ENCODE measurements at regions not wholly inside any gene's neighbourhood (a gene's known extent, or its start where the extent isn't known, plus 50 kb on each side); places are given as distances from the start of the nearest gene placed in this dataset.
A peak's percentile ranks its signal among the peaks of the same experiment; 100 is the strongest.

- BruUV-seq (replicated peaks): no TSS peak
- intact Hi-C loops (cut with micrococcal nuclease): no loop called here
These were observed 125.3 kb upstream of the PRMT8 start for GRCh38 chr12:3365463-3366411.

DNA sequence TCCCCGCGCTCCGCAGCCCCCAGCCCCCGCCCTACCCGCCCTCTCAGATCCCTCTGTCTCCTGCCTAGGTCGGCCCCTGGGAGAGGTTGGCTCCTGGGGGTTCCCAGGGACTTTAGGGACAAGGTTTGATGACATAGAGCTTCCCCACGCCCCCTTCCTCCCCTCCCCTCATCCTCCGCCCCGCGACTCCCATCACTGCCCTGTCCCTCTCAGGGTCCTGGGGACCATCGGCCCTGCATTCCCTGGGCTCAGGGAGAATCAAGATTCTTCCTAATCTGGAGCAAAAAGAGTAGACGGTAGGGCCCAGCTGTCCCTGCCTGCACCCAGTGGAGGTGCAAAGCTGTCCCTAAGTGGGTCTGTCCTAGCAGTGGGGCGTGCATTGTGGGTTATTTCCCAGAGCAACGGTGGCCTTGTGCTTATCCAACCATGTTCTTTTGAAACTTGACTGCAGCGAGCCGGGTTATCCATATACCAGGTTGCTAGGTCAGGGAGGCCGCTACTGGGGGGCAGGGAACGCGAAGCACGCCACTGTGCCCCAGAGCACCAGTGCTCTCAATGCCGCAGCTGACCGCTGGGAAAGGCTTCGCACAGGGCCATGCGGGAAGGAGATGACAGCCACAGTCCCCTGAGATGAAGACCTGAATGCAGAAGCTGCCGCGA is 124.4 kb upstream of the PRMT8 start:
- no TSS peak for BruUV-seq (replicated peaks)
- TF ChIP-seq, protein P1, sequence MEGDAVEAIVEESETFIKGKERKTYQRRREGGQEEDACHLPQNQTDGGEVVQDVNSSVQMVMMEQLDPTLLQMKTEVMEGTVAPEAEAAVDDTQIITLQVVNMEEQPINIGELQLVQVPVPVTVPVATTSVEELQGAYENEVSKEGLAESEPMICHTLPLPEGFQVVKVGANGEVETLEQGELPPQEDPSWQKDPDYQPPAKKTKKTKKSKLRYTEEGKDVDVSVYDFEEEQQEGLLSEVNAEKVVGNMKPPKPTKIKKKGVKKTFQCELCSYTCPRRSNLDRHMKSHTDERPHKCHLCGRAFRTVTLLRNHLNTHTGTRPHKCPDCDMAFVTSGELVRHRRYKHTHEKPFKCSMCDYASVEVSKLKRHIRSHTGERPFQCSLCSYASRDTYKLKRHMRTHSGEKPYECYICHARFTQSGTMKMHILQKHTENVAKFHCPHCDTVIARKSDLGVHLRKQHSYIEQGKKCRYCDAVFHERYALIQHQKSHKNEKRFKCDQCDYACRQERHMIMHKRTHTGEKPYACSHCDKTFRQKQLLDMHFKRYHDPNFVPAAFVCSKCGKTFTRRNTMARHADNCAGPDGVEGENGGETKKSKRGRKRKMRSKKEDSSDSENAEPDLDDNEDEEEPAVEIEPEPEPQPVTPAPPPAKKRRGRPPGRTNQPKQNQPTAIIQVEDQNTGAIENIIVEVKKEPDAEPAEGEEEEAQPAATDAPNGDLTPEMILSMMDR (IDR thresholded peaks at IDR 0.05; ENCODE audit: unreplicated experiment): no peak
- no peaks in the 10 kb centered on the region for H3K36me3 Mint-ChIP-seq (ENCODE audit: insufficient read depth, unreplicated experiment)
- H3K27ac Mint-ChIP-seq (ENCODE audit: low read depth, unreplicated experiment): no peak overlapping the region
- peaks cover 6% of the 10 kb centered on the region for H3K4me1 Mint-ChIP-seq (ENCODE audit: insufficient read depth, unreplicated experiment)
- no peaks in the 10 kb centered on the region for H3K27me3 Mint-ChIP-seq (ENCODE audit: insufficient read depth, unreplicated experiment)
- ChIA-PET CTCF (interaction anchor here (1.1 kb wide), 1 partner anchor 15 kb away, joined by 3 read pairs; no protein-coding TSS in a partner anchor), POLR2A (interaction anchor here (0.6 kb wide), 1 partner anchor 301 kb away, joined by 3 read pairs; no protein-coding TSS in a partner anchor)
- no peak overlapping the region for H3K4me3 Mint-ChIP-seq (ENCODE audit: unreplicated experiment)
- intact Hi-C loops (cut with micrococcal nuclease): no loop called here
- no peak for DNase-seq (ENCODE audit: unreplicated experiment)
- H3K9me3 Mint-ChIP-seq (ENCODE audit: unreplicated experiment): no peaks in the 10 kb centered on the region

More at GRCh38 chr12:3365463-3366411, 125.3 kb upstream of the PRMT8 start:
- H3K9me3 Mint-ChIP-seq (ENCODE audit: unreplicated experiment): no peaks in the 10 kb centered on the region
- ChIA-PET POLR2A (interaction anchor here (0.6 to 1.5 kb wide), 3 partner anchors 10 to 301 kb away, joined by 3 to 5 read pairs (median 4); no protein-coding TSS in a partner anchor), CTCF (interaction anchor here (0.5 to 1.4 kb wide), 6 partner anchors 10 to 125 kb away, joined by 3 to 5 read pairs (median 3); partner anchors contain the start of gene PRMT8)
- no peaks in the 10 kb centered on the region for H3K36me3 Mint-ChIP-seq (ENCODE audit: insufficient read depth, unreplicated experiment)
- peaks cover 6% of the 10 kb centered on the region for H3K4me1 Mint-ChIP-seq (ENCODE audit: insufficient read depth, unreplicated experiment)
- peak; percentile 18 for DNase-seq (ENCODE audit: unreplicated experiment)
- TF ChIP-seq, protein P1 (IDR thresholded peaks at IDR 0.05; ENCODE audit: unreplicated experiment): no peak
- H3K4me3 Mint-ChIP-seq (ENCODE audit: unreplicated experiment): peak overlapping the region; percentile 65
- H3K27me3 Mint-ChIP-seq (ENCODE audit: insufficient read depth, unreplicated experiment): no peaks in the 10 kb centered on the region
- no peak overlapping the region for H3K27ac Mint-ChIP-seq (ENCODE audit: low read depth, unreplicated experiment)

- Mint-ChIP-seq H3K4me1 (ENCODE audit: insufficient read depth, unreplicated experiment) (peaks cover 6% of the 10 kb centered on the region), H3K27me3 (ENCODE audit: insufficient read depth, unreplicated experiment) (no peaks in the 10 kb centered on the region), H3K36me3 (ENCODE audit: insufficient read depth, unreplicated experiment) (no peaks in the 10 kb centered on the region), H3K4me3 (ENCODE audit: unreplicated experiment) (no peak overlapping the region), H3K9me3 (ENCODE audit: unreplicated experiment) (no peaks in the 10 kb centered on the region), H3K27ac (ENCODE audit: low read depth, unreplicated experiment) (no peak overlapping the region)
- ChIA-PET POLR2A (no interaction called here), CTCF (interaction anchor here (0.6 to 0.9 kb wide), 2 partner anchors 166 to 821 kb away, joined by 3 to 6 read pairs; no protein-coding TSS in a partner anchor)
- no peak for DNase-seq (ENCODE audit: unreplicated experiment)
- TF ChIP-seq, protein P1 (IDR thresholded peaks at IDR 0.05; ENCODE audit: unreplicated experiment): no peak
- intact Hi-C loops (cut with micrococcal nuclease): no loop called here
- no TSS peak for BruUV-seq (replicated peaks)
These were observed 123.1 kb upstream of the PRMT8 start for GRCh38 chr12:3367750-3368444.
